Testis (tissue), 2 donors: ENCODE measurements at regions not wholly inside any gene's neighbourhood (a gene's known extent, or its start where the extent isn't known, plus 50 kb on each side); places are given as distances from the start of the nearest gene placed in this dataset.

ENCODE experiments used
- CTCF ChIP-seq, 3 experiments: fragments of 450-650 bp in 2 of 3; fragments of 200-600 bp in 1 of 3; sonication (generic) in 1 of 3; IDR thresholded peaks; one replicate each; pipeline ENCODE4 v1.5.1; 2016 to 2019; ENCODE audit warnings: antibody characterized with exemption in 3 of 3, mild to moderate bottlenecking in 2 of 3, moderate library complexity in 1 of 3
- POLR2A ChIP-seq: fragments of 450-650 bp; IDR thresholded peaks from one replicate; pipeline ENCODE4 v1.6.1; 2017; ENCODE audit warnings: antibody characterized with exemption, mild to moderate bottlenecking, moderate library complexity

- TF ChIP-seq POLR2A, result no peak
- TF ChIP-seq CTCF (IDR thresholded peaks at IDR 0.05), result no peak
Observed at GRCh38 chr14:46325157-46325556, 326.4 kb downstream of the RPL10L start.
